Activated CD8-positive, alpha-beta T cell treated with anti-CD3 and anti-CD28 coated beads, Interleukin-2, amount 10 ng/mL, durations not matched to agents 7 days and 5 days (primary cell): ENCODE measurements at regions not wholly inside any gene's neighbourhood (a gene's known extent, or its start where the extent isn't known, plus 50 kb on each side); places are given as distances from the start of the nearest gene placed in this dataset.

ENCODE experiments used
- ATAC-seq: fragments of 150-1000 bp; cut with Tn5 transposase; one replicate; pipeline ENCODE4 v1.10.0; 2021; ENCODE audit warnings: moderate library complexity
- CTCF ChIA-PET: fragments of 350-600 bp; sonication (Branson Sonifier 250); formaldehyde crosslinking; loops from one replicate; lab custom pipeline; 2021; ENCODE audit warnings: antibody characterized with exemption; lab: Charles Lee
- POLR2A ChIA-PET: fragments of 350-600 bp; sonication (Branson Sonifier 250); formaldehyde crosslinking; loops from one replicate; lab custom pipeline; 2021; ENCODE audit warnings: antibody characterized with exemption; lab: Charles Lee
- DNase-seq: peaks from one replicate; pipeline ENCODE4 v3.0.0-alpha.2; 2020
- H3K27ac Mint-ChIP-seq: one replicate; pipeline ENCODE4 v1.8.0; 2021; ENCODE audit warnings: mild to moderate bottlenecking, mixed read lengths
- H3K27me3 Mint-ChIP-seq: one replicate; pipeline ENCODE4 v1.8.0; 2021; ENCODE audit warnings: low read depth, mixed read lengths
- H3K36me3 Mint-ChIP-seq: one replicate; pipeline ENCODE4 v1.8.0; 2021; ENCODE audit warnings: low read depth, mixed read lengths
- H3K4me1 Mint-ChIP-seq: one replicate; pipeline ENCODE4 v1.8.0; 2021; ENCODE audit warnings: low read depth, mixed read lengths
- H3K4me3 Mint-ChIP-seq: one replicate; pipeline ENCODE4 v1.8.0; 2021; ENCODE audit warnings: mild to moderate bottlenecking, mixed read lengths
- H3K9me3 Mint-ChIP-seq: one replicate; pipeline ENCODE4 v1.8.0; 2022; ENCODE audit warnings: mixed read lengths; ENCODE audit not compliant: insufficient read depth

- Mint-ChIP-seq H3K9me3 (no peaks in the 10 kb centered on the region), H3K27me3 (peaks cover 8% of the 10 kb centered on the region), H3K27ac (no peak overlapping the region), H3K4me3 (no peak overlapping the region), H3K36me3 (no peaks in the 10 kb centered on the region), H3K4me1 (no peaks in the 10 kb centered on the region)
- ChIA-PET CTCF (interaction anchor here (1.2 kb wide), 1 partner anchor 31 kb away, joined by 3 read pairs; no protein-coding TSS in a partner anchor), POLR2A (no interaction called here)
- DNase-seq (no peak), ATAC-seq (no peak)
Measured at GRCh38 chr10:78626471-78626870, 442.3 kb upstream of the ZMIZ1 start.

- Mint-ChIP-seq H3K4me1 (no peaks in the 10 kb centered on the region), H3K4me3 (no peak overlapping the region), H3K27ac (no peak overlapping the region), H3K9me3 (no peaks in the 10 kb centered on the region), H3K36me3 (no peaks in the 10 kb centered on the region), H3K27me3 (peaks cover 8% of the 10 kb centered on the region)
- DNase-seq (no peak), ATAC-seq (no peak)
- ChIA-PET POLR2A (no interaction called here), CTCF (interaction anchor here (1.2 kb wide), 1 partner anchor 30 kb away, joined by 3 read pairs; no protein-coding TSS in a partner anchor)
Measured at GRCh38 chr10:78627254-78627795, 441.4 kb upstream of the ZMIZ1 start.

GRCh38 chr10:78628976-78629375 is 439.8 kb upstream of the ZMIZ1 start:
- ChIA-PET POLR2A (no interaction called here), CTCF (interaction anchor here (0.6 kb wide), 1 partner anchor 98 kb away, joined by 3 read pairs; no protein-coding TSS in a partner anchor)
- H3K4me3 Mint-ChIP-seq: no peak overlapping the region

GRCh38 chr10:78629773-78630172 is 439.0 kb upstream of the ZMIZ1 start:
- ATAC-seq: no peak
- POLR2A ChIA-PET: no interaction called here
- H3K27ac Mint-ChIP-seq: no peak overlapping the region

More at GRCh38 chr10:78628976-78629375, 439.8 kb upstream of the ZMIZ1 start:
- Mint-ChIP-seq H3K36me3 (no peaks in the 10 kb centered on the region), H3K27ac (no peak overlapping the region), H3K4me1 (no peaks in the 10 kb centered on the region), H3K27me3 (no peaks in the 10 kb centered on the region), H3K9me3 (no peaks in the 10 kb centered on the region)
- DNase-seq (no peak), ATAC-seq (no peak)

GRCh38 chr10:78630944-78631838 is 437.6 kb upstream of the ZMIZ1 start:
- Mint-ChIP-seq H3K9me3 (no peaks in the 10 kb centered on the region), H3K4me3 (no peak overlapping the region), H3K27me3 (peaks cover 3% of the 10 kb centered on the region), H3K4me1 (no peaks in the 10 kb centered on the region), H3K36me3 (no peaks in the 10 kb centered on the region), H3K27ac (no peak overlapping the region)
- DNase-seq (no peak), ATAC-seq (no peak)
- CTCF ChIA-PET: interaction anchor here (0.6 kb wide), 1 partner anchor 209 kb away, joined by 3 read pairs; no protein-coding TSS in a partner anchor
- POLR2A ChIA-PET: no interaction called here

More at GRCh38 chr10:78629773-78630172, 439.0 kb upstream of the ZMIZ1 start:
- H3K4me3 Mint-ChIP-seq: no peak overlapping the region
- no peaks in the 10 kb centered on the region for H3K9me3 Mint-ChIP-seq
- DNase-seq: no peak
- no peaks in the 10 kb centered on the region for H3K27me3 Mint-ChIP-seq
- no peaks in the 10 kb centered on the region for H3K4me1 Mint-ChIP-seq
- no peaks in the 10 kb centered on the region for H3K36me3 Mint-ChIP-seq
- CTCF ChIA-PET: interaction anchor here (0.6 kb wide), 1 partner anchor 99 kb away, joined by 3 read pairs; no protein-coding TSS in a partner anchor

GRCh38 chr10:78634389-78634815 is 434.4 kb upstream of the ZMIZ1 start:
- ATAC-seq (no peak), DNase-seq (no peak)
- CTCF ChIA-PET: no interaction called here
- H3K36me3 Mint-ChIP-seq: no peaks in the 10 kb centered on the region
- no peak overlapping the region for H3K4me3 Mint-ChIP-seq
- peaks cover 3% of the 10 kb centered on the region for H3K27me3 Mint-ChIP-seq
- no peaks in the 10 kb centered on the region for H3K9me3 Mint-ChIP-seq
- no peak overlapping the region for H3K27ac Mint-ChIP-seq
- POLR2A ChIA-PET: no interaction called here
- H3K4me1 Mint-ChIP-seq: no peaks in the 10 kb centered on the region

GRCh38 chr10:78634835-78635234 is 433.9 kb upstream of the ZMIZ1 start:
- ChIA-PET POLR2A (no interaction called here), CTCF (interaction anchor here (1.4 kb wide), 1 partner anchor 23 kb away, joined by 4 read pairs; no protein-coding TSS in a partner anchor)
- ATAC-seq (no peak), DNase-seq (no peak)
- H3K4me1 Mint-ChIP-seq: no peaks in the 10 kb centered on the region
- peaks cover 3% of the 10 kb centered on the region for H3K27me3 Mint-ChIP-seq
- H3K36me3 Mint-ChIP-seq: no peaks in the 10 kb centered on the region
- H3K27ac Mint-ChIP-seq: no peak overlapping the region
- no peaks in the 10 kb centered on the region for H3K9me3 Mint-ChIP-seq
- no peak overlapping the region for H3K4me3 Mint-ChIP-seq

- no peak for ATAC-seq
- CTCF ChIA-PET: no interaction called here
- Mint-ChIP-seq H3K36me3 (no peaks in the 10 kb centered on the region), H3K9me3 (no peaks in the 10 kb centered on the region), H3K4me1 (no peaks in the 10 kb centered on the region), H3K4me3 (no peak overlapping the region), H3K27me3 (peaks cover 8% of the 10 kb centered on the region), H3K27ac (no peak overlapping the region)
- POLR2A ChIA-PET: no interaction called here
- no peak for DNase-seq
Measured at GRCh38 chr10:78639629-78640028, 429.1 kb upstream of the ZMIZ1 start.

- POLR2A ChIA-PET: no interaction called here
- DNase-seq: no peak
- CTCF ChIA-PET: interaction anchor here (1.0 to 1.6 kb wide), 2 partner anchors 17 to 553 kb away, joined by 3 to 4 read pairs; no protein-coding TSS in a partner anchor
- no peak overlapping the region for H3K4me3 Mint-ChIP-seq
- H3K9me3 Mint-ChIP-seq: no peaks in the 10 kb centered on the region
- H3K4me1 Mint-ChIP-seq: no peaks in the 10 kb centered on the region
- no peaks in the 10 kb centered on the region for H3K36me3 Mint-ChIP-seq
- no peak overlapping the region for H3K27ac Mint-ChIP-seq
- H3K27me3 Mint-ChIP-seq: peaks cover 5% of the 10 kb centered on the region
- no peak for ATAC-seq
Measured at GRCh38 chr10:78640796-78641636, 427.8 kb upstream of the ZMIZ1 start.

- H3K4me3 Mint-ChIP-seq: no peak overlapping the region
- H3K27me3 Mint-ChIP-seq: peaks cover 5% of the 10 kb centered on the region
- DNase-seq (no peak), ATAC-seq (no peak)
- H3K4me1 Mint-ChIP-seq: no peaks in the 10 kb centered on the region
- ChIA-PET CTCF (interaction anchor here (1.0 to 1.6 kb wide), 2 partner anchors 16 kb away, joined by 4 read pairs; no protein-coding TSS in a partner anchor), POLR2A (no interaction called here)
- H3K27ac Mint-ChIP-seq: no peak overlapping the region
- H3K9me3 Mint-ChIP-seq: no peaks in the 10 kb centered on the region
- H3K36me3 Mint-ChIP-seq: no peaks in the 10 kb centered on the region
Measured at GRCh38 chr10:78641693-78642092, 427.1 kb upstream of the ZMIZ1 start.

GRCh38 chr10:78642269-78642816 is 426.4 kb upstream of the ZMIZ1 start:
- no peaks in the 10 kb centered on the region for H3K9me3 Mint-ChIP-seq
- ATAC-seq (no peak), DNase-seq (no peak)
- H3K4me3 Mint-ChIP-seq: no peak overlapping the region
- H3K4me1 Mint-ChIP-seq: no peaks in the 10 kb centered on the region
- peaks cover 5% of the 10 kb centered on the region for H3K27me3 Mint-ChIP-seq
- POLR2A ChIA-PET: no interaction called here
- no peaks in the 10 kb centered on the region for H3K36me3 Mint-ChIP-seq
- CTCF ChIA-PET: interaction anchor here (1.0 kb wide), 1 partner anchor 15 kb away, joined by 4 read pairs; no protein-coding TSS in a partner anchor
- no peak overlapping the region for H3K27ac Mint-ChIP-seq
